ENCODE measurements at regions not wholly inside any gene's neighbourhood (a gene's known extent, or its start where the extent isn't known, plus 50 kb on each side); places are given as distances from the start of the nearest gene placed in this dataset.
"Not testable (repeated sequence)": the region's sequence is repeated elsewhere in the genome, so short reads cannot be mapped to it uniquely, and the experiment has no call there.

DNA sequence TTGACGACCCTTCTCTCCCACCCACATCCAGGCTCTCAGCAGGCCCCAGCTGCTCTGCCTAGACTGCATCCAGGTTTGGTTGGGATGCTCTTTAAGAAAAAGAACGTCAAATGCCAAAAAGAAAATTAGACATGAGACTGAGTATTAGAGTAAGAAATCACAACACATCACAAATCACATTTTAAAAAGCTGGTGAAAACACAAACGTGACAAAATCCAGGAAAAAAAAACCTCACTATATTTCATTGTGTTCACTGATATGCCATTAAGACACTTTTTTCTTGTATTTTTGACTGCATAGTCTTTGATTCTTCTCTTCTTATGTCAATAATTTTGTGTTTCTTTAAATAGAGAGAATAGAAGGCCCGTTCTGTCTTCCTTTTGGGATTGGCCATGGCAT lies 243.7 kb downstream of the TLE3 start:
- DNase-seq = no peak

DNA sequence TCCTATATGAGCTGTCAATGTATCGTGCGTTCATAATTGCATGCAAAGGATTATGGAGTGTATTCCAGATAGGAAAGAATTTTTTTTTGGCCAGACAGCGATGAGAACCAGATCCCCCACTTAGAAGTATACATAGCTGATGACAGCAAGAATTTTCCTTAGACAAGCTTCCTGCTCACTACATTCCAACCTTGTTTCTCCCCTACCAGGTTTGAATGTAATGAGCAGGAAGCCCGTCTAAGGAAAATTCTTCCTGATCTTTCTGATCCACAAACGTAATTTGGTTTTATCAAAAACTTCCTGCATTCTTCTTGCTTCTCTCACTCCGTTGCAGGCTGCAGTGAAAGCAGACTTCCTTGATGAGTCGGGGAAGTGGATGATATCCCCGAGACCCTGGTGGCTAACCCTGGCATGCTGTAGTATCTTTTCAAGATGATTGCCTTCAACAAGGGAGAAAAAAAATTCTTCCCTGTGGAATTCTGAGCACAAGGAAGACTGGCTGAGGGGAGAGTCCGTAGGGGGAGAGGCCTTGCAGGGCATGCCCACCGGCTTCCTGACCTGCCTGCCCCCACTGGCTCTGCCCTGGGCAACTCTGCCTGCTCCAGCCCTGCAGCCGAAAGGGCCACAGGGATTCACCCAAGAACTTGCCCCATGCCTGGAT lies 243.1 kb downstream of the TLE3 start:
- no peak for DNase-seq

DNA sequence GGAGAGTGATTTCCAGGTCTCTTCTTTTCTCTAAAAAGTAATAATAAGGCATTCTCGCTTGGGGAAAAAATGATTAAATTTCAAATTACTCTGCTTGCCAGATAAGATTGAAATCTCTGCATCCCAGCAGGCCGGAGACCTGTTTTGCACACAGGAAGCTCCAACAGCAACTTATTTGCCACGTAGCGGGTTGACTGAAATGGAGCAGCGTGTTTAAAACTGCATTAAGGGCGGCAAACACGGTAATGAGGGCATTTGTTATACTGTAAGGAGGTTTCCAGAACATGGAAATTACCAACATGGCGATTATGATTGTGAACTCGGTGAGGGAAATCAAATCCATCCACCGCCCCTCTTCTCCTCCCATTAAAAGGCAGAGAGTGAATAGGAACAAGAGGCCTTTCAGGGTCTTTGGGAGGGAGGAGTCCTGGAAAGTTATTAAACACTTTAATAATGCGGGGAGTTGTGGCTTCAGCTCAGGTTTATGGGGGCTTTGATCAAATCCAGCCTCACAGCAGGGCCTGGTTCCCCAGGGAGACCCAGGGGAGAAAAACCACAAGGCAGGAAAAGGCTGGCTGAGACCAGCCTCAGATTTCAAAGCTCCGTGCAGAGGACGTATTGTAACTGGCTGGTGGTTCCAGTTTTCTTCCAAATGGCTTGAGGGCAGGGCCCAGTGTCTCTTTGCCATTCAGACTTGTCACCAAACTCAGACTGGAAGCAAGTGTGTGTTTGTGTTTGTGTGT lies 242.3 kb downstream of the TLE3 start:
- no peak for DNase-seq

DNA sequence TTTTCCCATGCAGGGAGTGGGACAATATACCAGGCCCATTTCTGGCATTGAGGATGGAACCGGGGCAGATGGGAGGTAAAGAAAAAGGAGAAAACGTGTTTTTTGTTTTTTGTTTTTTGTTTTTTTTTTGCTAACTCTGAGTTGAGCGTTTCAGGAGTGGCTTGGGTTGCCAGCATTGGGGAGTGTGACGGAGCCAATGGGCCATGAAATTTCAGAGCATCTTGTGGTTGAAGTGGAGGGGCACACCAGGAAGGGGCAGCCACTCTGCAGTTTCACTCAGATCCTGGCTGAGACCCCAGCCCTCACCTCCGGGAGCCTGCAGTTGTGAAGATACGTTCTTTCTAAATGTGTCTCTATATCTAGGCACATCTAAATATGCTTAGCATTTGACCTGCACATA lies 240.5 kb downstream of the TLE3 start:
- DNase-seq = no peak

DNA sequence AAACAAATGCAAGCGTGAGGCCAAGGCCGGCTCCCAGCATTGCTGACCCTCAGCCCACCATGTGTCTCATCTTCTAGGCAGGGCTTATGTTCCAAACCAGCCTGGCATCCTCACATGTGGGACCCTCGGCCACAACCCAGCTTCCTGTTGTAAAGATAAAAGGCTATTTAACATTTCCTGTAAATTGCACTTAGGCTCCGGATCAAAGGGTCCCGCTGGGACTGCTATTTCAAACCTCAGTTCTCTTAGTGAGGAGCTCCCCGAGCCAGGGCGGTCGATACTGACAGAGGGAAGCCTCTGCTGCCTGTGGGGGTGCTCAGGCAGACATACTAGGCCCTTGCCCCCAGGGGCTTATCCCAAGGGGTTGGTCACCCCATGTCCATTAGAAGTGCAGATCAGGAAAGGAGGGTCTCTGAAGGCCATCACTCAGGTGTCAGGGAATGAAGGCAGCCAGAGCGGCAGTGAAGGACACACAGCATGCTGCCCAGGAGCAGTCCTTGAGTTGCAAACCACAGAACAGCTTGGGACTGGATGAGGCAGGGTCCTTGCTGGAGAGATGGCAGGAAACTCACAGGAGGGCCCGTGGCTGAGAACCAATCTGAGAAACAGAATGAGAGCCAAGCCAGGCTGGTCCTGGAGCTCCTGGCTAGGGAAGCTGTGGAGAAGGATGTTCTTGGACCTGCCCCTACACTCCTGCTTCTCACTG lies 239.9 kb downstream of the TLE3 start:
- DNase-seq = no peak

DNA sequence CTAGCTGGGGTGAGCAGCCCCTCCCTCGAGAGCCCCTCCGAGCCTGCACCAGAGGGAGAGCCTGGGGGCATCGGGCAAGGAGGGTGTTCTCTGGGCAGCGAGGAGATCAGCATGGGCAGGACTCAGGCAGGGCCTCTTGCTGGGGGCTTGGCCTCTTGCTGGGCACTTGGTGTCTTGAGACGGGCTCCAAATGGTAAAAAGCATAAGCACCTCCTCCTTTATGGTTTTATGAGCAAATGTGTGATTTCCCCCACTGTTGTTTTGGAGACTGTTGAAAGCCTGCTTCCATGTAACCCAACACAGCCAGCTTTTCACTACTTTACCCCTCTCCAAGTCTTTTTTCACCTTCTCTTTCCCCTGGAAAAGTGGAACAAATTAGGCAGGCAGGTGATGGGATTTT lies 239.3 kb downstream of the TLE3 start:
- DNase-seq = no peak

DNA sequence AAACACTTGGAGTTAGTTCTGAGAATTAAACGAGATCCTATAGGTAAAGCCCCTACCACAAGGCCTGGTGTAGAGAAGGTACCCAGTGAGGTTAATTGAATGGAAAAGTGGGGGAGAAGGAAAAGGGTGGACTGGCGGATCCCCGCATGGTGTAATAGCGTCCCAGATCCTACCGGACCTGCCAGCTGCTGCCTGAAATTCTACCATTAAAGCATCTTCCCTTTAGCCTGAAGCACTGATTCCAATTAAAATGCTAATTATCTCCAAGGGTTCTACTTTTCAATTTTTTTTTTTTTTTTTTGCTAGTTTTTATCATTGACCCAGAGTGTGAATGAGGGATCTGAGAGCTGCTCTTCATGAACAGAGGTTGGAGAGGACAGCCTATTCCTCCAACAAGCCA lies 237.9 kb downstream of the TLE3 start:
- DNase-seq = no peak

DNA sequence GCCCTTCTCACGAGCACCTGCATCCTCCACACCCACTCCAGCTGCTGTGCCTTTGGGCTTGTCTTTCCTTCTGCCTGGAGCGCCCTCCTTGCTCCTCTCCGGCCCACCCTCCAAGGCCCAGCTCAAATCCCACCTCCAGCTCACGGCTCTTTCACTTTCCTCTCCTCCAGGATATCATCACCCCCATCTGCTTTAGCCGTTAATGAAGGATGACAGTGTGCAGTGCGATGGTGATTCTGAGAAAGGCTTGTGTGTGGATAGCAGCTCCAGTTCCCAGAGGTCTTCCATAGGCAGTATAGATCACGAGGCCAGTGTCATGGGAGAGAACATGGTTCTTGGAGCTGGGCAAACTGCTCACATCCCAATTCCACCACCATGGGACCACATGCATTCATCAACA lies 237.4 kb downstream of the TLE3 start:
- DNase-seq = no peak

DNA sequence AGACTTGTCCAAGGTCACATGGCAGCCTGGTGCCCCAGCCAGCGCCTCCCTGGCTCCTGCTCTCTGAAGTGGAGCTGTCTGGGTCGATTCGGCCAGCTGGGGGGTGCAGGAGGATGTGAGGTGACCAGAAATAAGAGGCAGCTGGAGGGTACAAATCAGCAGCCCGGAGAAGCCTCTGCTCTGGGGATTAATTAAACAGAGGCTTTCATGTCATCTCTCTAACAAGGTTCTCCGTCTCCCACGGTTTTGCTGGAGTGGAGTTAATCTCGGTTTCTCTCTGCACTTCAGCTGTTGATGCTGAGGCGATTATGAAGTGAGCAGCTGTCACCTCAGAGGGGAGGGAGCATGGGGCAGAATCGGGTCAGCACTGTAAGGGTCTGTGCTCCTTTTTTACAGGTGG lies 236.8 kb downstream of the TLE3 start:
- DNase-seq = no peak

DNA sequence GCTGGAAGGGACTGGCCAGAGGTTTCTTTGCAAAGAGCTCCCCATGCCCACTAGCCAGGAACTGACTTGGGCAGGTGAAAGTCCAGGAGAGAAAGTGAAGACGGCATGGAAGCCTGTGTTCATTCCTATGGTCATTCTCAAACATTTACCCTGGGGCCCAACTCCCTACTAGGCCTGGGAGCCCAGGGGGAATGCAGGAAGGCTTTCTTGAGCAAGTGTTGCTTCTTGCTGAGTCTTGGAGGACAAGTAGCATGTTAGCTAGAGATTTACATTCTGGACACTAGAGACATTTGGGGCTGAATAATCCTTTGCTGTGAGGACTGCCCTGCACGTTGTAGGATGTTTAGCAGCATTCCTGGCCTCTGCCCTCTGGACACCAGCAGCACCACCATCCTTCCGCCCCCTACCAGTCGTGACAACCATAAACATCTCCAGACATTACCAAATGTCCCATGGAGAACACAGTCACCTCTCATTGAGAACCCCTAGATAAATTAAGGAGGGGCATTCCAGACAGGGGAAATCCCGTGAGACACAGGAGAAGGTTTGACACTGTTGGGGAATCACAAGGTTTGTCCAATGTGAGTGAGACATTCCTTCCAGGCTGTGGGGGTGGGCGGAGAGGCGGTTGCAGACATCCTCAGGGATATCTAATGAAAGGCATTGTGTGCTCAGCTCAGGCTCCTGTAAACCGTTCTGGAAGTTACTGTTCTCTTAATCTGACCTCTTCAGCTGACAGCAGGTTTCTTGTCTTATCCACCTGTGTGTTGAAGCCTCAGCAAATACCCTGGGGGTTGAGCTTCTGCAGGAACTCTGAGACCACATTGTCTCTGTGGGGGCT lies 236.2 kb downstream of the TLE3 start:
- DNase-seq = no peak

DNA sequence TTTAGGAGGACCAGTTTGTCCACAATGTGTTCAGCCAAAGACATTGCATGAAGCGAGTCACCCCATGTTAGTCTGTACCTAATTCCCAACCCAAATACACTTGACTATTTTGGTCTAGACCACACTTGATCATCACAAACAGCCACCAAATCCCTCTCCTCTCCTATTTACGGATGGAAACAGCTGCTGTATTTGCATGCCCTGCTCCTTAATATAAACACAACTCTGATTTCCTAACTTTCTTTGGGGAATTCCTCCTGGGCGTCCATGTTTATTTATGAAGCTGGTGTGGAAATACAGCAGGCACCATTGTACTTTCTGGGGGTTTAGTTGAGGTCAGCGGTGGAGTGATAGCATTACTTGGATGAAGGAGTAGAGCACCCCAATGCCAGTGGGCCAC lies 235.2 kb downstream of the TLE3 start:
- no peak for DNase-seq

DNA sequence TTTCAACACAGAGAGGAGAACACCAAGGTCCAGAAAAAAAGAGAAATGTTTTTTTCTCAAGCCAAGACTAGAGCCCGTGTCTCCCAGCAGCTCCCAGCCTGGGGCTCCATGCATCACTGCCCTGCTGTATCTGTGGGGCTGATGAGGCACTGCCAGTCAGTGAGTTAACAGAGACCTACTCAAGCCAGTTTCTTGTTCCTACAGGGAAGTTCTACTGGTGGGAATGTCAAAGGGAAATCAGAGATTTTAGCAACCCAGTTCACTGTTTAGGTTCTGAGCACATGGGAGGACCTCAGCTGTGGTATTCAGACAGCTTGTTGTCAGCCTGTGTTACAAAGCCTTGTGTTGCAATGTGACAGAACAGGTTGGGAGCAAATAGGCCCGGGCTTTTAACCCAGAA lies 234.3 kb downstream of the TLE3 start:
- no peak for DNase-seq

DNA sequence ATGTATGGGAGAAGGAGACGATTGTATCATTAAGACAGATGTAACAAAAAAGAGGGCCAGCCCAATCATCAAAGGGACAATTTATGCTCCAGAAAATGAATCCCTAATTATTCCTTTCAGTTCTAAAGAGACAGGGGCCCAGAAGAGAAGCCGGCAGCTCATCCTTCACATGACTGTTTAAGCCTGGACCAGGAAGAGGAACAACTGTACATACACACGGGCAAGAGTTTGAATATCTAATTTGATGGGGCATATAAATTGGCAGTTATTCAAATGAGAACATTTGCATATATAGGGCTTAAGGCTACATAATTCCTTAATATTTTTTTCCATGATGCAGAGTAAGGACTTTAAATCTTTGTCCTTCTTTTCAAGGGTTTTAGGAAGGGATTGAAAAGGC lies 232.3 kb downstream of the TLE3 start:
- no peak for DNase-seq

DNA sequence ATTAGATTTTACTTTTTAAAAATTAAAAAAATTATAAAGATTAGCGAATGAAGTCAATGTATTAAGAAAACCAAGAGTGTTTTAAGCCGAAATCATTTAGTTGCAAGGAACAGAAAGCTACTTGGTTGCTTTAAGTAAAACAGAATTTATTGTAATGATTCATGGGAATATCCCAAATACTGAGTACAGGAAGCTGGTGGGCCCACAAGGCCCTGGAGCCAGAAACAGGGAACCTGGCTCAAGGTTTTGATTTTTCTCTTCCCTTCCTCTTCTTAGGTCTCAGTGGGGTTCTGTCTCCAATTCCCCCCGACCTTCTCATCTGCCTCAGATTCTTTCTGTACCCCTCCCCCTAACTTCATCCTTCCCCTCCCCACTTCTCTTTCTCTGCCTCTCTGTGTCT lies 229.0 kb downstream of the TLE3 start:
- DNase-seq = no peak

DNA sequence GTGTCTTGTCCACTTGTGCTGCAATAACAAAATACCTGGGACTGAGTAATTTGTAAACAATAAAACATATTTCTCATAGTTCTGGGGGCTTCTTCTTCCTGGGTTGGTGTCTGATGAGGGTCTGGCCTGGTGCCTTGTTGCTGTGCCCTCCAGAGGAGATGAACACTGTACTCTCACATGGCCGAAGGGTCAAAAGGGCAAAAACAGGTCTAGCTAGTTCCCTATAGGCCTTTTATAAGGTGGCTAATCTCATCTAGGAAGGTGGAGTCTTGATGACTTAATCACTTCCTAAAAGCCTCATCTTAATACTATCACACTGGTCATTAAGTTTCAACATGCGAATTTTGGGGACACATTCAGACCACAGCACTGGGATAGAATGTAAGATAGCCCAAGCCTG lies 228.4 kb downstream of the TLE3 start:
- DNase-seq = no peak

DNA sequence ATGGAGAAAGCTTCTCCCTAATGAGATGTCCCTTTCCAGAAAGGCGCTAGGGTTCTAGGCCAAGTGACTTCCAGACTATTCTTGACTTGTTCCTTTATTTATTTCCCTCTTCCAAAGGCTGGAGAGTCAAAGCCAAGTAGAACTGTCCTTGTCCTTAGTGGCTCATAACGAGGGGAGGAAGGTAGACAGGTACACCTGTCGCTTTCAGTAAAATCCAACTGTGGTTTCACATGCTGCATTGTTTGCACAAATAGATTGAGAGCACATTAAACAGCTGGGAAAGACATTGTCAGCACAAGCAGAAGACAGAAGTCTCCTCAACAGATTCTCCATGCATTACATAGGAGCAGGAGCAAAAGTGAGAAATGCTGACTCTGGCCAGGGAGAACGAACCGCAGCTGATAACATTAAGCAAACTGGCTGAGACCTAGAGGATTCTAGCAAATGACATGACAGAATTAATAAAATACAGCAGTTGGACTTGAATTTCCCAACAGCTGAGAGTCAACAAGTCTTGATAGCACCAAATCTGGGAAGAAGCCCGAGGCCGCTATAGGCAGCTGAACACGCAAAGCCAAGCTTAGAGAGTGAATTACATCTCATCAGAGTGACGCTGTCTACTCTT lies 227.7 kb downstream of the TLE3 start:
- DNase-seq = no peak

DNA sequence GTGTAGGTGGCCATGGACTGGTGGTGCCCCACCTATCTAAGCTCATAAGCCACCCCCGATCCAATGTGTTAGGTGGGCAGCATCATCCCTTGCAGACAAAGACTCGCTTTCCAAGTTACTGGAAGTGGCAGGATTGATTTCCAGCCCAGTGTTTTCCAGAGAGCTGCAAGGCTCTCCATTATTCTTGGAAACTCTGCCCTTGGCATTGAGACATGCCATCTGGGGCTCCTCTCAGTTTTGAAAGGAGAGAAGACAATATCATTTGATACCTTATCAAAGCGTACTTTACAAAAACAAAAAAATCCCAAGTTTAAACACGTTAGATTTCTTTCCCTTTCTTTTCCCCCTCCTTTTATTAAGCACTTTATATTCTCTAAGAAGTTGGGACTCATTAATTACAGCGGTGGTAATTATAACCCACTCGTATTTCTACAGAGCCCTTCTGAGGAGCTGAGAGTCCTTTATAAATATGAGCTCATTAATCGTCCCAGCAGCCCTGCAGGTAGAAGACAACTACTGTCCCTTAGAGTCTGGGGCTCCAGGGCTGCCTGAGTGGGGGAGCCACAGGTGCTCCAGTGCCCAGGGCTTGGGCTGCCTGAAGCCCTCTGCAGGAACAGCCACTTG lies 226.1 kb downstream of the TLE3 start:
- DNase-seq = no peak

DNA sequence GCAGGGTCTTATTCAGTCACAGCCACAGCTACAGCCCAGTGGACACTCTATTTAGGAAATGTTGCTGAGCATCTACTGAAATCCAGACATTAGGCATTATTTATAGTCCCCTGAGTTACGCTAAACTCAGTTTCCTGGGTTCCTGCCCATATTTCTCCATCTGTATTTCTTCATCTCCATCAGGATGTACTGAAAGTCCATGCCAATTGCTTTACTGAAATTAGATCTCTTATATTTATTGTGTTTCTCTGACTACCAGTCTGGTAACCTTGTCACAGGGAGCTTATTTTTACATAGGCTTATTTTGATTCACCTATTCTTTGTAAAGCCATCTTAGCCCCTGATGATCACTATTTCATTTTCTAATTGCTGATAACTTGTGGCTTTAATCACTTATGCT lies 223.9 kb downstream of the TLE3 start:
- DNase-seq = no peak

DNA sequence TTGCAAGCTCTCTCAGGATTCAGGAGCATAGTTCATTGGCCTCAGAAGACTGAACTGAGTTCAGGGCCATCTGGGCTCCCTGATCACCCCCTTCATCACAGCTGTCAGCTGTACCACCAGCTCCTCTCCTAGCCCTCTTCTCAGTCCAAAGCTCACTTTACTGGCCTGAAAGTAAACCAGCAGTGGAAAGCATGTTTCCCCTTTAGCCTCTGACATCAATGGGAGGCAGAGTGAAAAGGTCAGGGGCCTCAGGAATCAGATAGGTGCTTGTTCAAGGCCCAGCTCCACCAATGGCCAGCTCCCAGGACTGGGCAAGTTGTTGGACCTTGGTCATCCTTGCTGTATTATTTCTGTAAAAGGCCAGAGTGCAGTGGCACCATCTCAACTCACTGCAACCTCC lies 223.4 kb downstream of the TLE3 start:
- DNase-seq = no peak

DNA sequence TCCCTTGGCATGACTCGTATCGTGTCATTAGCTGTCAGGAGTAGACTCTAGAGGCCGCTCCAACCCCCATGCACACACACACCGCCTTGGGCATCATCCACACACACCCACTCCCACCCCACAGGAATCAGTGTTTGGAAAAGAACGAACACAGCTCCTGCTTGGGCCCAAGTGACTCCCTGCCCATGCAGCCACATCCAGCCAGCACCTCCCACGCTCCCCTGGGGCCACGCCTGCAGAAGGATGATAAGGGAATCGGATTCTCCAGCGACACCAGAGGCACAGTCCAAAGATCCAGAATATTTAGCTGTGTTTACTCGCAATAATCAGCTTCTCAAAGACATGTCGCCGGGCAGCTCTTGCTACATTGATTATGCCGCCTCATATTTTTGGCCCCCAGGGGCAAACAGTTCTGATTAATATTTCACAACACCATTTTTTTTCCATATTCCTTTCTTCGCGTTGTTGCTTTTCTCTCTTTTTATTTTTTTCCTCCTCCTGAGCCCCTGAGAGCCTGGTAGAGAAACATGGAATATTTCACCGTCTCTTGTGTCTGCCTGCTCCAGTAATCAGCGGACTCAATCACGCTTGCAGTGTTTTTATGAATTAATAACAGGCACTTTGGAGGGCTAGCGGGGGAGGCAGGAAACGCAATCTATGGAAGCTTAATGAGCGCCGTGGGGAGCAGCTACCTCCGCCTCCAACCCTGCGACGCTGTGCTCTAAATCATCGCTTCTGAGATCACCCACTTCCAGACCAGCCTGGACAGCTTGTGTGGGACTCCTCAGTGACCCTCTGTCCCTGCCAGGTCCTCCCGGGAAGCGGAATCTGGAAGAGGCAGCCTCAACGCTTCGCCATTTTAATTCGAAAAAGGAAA lies 221.4 kb downstream of the TLE3 start:
- DNase-seq = no peak

DNA sequence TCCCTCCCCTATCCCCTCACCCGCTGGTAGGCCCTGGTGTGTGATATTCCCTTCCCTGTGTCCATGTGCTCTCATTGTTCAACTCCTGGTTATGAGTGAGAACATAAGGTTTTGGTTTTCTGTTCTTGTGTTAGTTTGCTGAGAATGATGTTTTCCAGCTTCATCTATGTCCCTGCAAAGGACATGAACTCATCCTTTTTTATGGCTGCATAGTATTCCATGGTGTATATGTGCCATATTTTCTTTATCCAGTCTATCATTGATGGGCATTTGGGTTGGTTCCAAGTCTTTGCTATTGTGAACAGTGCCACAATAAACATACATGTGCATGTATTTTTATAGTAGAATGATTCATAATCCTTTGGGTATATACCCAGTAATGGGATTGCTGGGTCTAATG lies 217.8 kb downstream of the TLE3 start:
- DNase-seq = not testable (repeated sequence)

All from NCI-H1417 treated with DMSO at 0.1 percent for 48 hours (cell line).